CD4-positive, alpha-beta memory T cell (primary cell): ENCODE measurements at regions not wholly inside any gene's neighbourhood (a gene's known extent, or its start where the extent isn't known, plus 50 kb on each side); places are given as distances from the start of the nearest gene placed in this dataset.
"Not testable (repeated sequence)": the region's sequence is repeated elsewhere in the genome, so short reads cannot be mapped to it uniquely, and the experiment has no call there.

ENCODE experiments used
- CTCF ChIA-PET: fragments of 350-600 bp; sonication (Branson Sonifier 250); formaldehyde crosslinking; loops from one replicate; lab custom pipeline; 2021; ENCODE audit warnings: inconsistent platforms; ENCODE audit not compliant: partially characterized antibody; lab: Charles Lee
- POLR2A ChIA-PET: fragments of 350-600 bp; sonication (Branson Sonifier 250); formaldehyde crosslinking; loops from one replicate; lab custom pipeline; 2021; ENCODE audit not compliant: partially characterized antibody; lab: Charles Lee
- DNase-seq, 5 donors: peaks; one replicate each; pipeline versions ENCODE4 v3.0.0 to v3.0.0-alpha.2; 2020 to 2022; ENCODE audit warnings: mixed read lengths in 1 of 5
- H3K27ac ChIP-seq: one replicate; pipeline ENCODE4 v1.7.0; 2013; ENCODE audit warnings: low read depth, low read length
- H3K27me3 ChIP-seq: 2 replicates; pipeline ENCODE4 v1.7.0; 2013; ENCODE audit warnings: mild to moderate bottlenecking, low read length, moderate library complexity; ENCODE audit not compliant: insufficient read depth
- H3K36me3 ChIP-seq: 2 replicates; pipeline ENCODE4 v1.7.0; 2013; ENCODE audit warnings: mild to moderate bottlenecking, low read length, moderate library complexity; ENCODE audit not compliant: insufficient read depth
- H3K4me1 ChIP-seq: 2 replicates; pipeline ENCODE4 v1.7.0; 2013; ENCODE audit warnings: mild to moderate bottlenecking, low read length, moderate library complexity; ENCODE audit not compliant: insufficient read depth
- H3K4me3 ChIP-seq, 2 donors: one replicate each; pipeline ENCODE4 v1.7.0; 2013; ENCODE audit warnings: low read length in 2 of 2, mild to moderate bottlenecking in 1 of 2
- H3K9me3 ChIP-seq, 2 donors: one replicate each; pipeline ENCODE4 v1.7.0; 2013; ENCODE audit warnings: low read length in 2 of 2, control low read depth in 1 of 2; ENCODE audit not compliant: control insufficient read depth in 1 of 2
- H3K27ac Mint-ChIP-seq, 7 donors: one replicate each; pipeline ENCODE4 v1.8.0; 2020 to 2021; ENCODE audit warnings: mixed read lengths in 7 of 7, mild to moderate bottlenecking in 6 of 7, inconsistent platforms in 3 of 7, moderate library complexity in 3 of 7
- H3K27me3 Mint-ChIP-seq, 2 donors: one replicate each; pipeline ENCODE4 v1.8.0; 2020 to 2021; ENCODE audit warnings: mixed read lengths in 2 of 2
- H3K36me3 Mint-ChIP-seq, 2 donors: one replicate each; pipeline ENCODE4 v1.8.0; 2020 to 2021; ENCODE audit warnings: mixed read lengths in 2 of 2, inconsistent platforms in 1 of 2, mild to moderate bottlenecking in 1 of 2
- H3K4me1 Mint-ChIP-seq, 4 donors: one replicate each; pipeline ENCODE4 v1.8.0; 2020 to 2021; ENCODE audit warnings: mixed read lengths in 4 of 4, mild to moderate bottlenecking in 1 of 4
- H3K4me3 Mint-ChIP-seq, 8 donors: one replicate each; pipeline ENCODE4 v1.8.0; 2020 to 2021; ENCODE audit warnings: mixed read lengths in 8 of 8, mild to moderate bottlenecking in 7 of 8, moderate library complexity in 6 of 8, inconsistent platforms in 3 of 8
- H3K9me3 Mint-ChIP-seq, 8 donors: one replicate each; pipeline ENCODE4 v1.8.0; 2020 to 2021; ENCODE audit warnings: mixed read lengths in 8 of 8, mild to moderate bottlenecking in 5 of 8, inconsistent platforms in 3 of 8, moderate library complexity in 1 of 8
- intact Hi-C: fragments of 100-400 bp; cut with micrococcal nuclease; formaldehyde crosslinking; loops from one replicate; pipeline ENCODE4 v1.15.1; 2023

DNA sequence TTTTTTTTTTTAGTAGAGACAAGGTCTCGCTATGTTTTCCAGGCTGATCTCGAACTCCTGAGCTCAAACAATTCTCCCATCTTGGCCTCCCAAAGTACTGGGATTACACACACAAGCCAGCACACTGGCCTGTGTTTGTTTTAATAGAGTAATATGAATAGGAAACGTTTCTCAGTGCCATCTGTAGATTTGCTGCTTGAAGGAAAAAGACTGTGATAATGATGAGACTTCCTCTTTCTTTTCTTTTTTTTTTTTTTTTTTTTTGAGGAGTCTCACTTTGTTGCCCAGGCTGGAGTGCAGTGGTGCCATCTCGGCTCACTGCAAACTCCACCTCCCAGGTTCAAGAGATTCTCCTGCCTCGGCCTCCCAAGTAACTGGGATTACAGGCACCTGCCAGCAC lies 74.7 kb upstream of the ATL2 start:
- H3K27me3 Mint-ChIP-seq, H3K27ac ChIP-seq, H3K4me3 ChIP-seq, H3K4me3 Mint-ChIP-seq, H3K36me3 Mint-ChIP-seq, H3K4me1 ChIP-seq, DNase-seq, H3K36me3 ChIP-seq, H3K9me3 Mint-ChIP-seq, H3K27ac Mint-ChIP-seq, POLR2A ChIA-PET, intact Hi-C loops, H3K27me3 ChIP-seq, H3K9me3 ChIP-seq, H3K4me1 Mint-ChIP-seq: not testable (repeated sequence)
- CTCF ChIA-PET, result interaction anchor here (0.6 to 0.8 kb wide), 3 partner anchors 136 to 221 kb away, joined by 3 to 4 read pairs (median 3); no protein-coding TSS in a partner anchor

GRCh38 chr2:38450509-38450908 lies 73.4 kb upstream of the ATL2 start:
- Mint-ChIP-seq H3K4me3 (no peak overlapping the region), H3K27ac (no peak overlapping the region), H3K9me3 (no peaks in the 10 kb centered on the region), H3K4me1 (no peaks in the 10 kb centered on the region), H3K27me3 (no peaks in the 10 kb centered on the region), H3K36me3 (no peaks in the 10 kb centered on the region)
- Histone ChIP-seq H3K36me3 (no peaks in the 10 kb centered on the region), H3K27ac (no peak overlapping the region), H3K4me3 (no peak overlapping the region), H3K9me3 (no peaks in the 10 kb centered on the region), H3K4me1 (no peaks in the 10 kb centered on the region), H3K27me3 (no peaks in the 10 kb centered on the region)
- ChIA-PET POLR2A (no interaction called here), CTCF (no interaction called here)
- DNase-seq, result no peak
- intact Hi-C loops, result no loop called here

DNA sequence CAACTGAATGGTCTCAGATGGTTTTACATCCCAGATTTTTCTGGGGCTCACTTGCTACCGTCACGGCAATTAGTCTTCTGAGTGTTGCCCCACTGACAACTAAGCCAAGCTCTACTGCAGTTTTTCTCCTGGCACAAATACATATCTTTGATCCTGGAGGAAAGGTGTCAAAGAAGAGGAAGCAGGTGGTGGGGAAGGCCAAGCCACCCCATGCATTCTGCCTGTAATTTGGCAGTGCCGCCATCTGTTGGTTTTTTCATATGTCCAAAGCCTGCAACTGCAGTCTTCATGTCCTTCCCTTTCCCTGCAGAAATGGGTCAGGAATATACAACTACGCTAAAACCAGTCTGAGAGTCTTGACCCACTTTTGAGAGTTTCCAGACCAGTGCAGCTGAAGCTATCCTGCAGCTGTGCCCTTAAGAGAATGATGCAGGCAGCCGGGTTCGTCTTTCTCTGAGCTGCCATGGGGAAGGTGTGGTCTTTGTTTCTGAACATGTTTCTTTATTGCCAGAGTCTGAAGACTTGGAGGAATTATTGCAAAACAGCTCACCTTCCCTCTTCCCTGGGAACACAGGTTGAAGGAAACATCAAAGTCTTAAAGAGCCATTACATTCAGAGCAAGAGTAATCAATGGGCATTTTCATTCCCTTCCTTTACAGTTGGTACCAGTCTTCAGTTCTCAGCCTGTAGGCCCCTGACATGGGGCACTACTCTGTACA lies 71.8 kb upstream of the ATL2 start:
- H3K9me3 Mint-ChIP-seq, result no peaks in the 10 kb centered on the region
- no peaks in the 10 kb centered on the region for H3K27me3 Mint-ChIP-seq
- no peak overlapping the region for H3K27ac Mint-ChIP-seq
- intact Hi-C loops, result no loop called here
- H3K9me3 ChIP-seq, result no peaks in the 10 kb centered on the region
- POLR2A ChIA-PET, result no interaction called here
- H3K27me3 ChIP-seq, result no peaks in the 10 kb centered on the region
- CTCF ChIA-PET, result interaction anchor here (0.8 to 1.5 kb wide), 4 partner anchors 19 to 133 kb away, joined by 3 to 4 read pairs (median 4); no protein-coding TSS in a partner anchor
- H3K27ac ChIP-seq, result no peak overlapping the region
- no peaks in the 10 kb centered on the region for H3K36me3 Mint-ChIP-seq
- DNase-seq, result no peak
- no peaks in the 10 kb centered on the region for H3K36me3 ChIP-seq
- H3K4me1 ChIP-seq, result no peaks in the 10 kb centered on the region
- no peak overlapping the region for H3K4me3 ChIP-seq
- H3K4me3 Mint-ChIP-seq, result no peak overlapping the region
- H3K4me1 Mint-ChIP-seq, result no peaks in the 10 kb centered on the region

DNA sequence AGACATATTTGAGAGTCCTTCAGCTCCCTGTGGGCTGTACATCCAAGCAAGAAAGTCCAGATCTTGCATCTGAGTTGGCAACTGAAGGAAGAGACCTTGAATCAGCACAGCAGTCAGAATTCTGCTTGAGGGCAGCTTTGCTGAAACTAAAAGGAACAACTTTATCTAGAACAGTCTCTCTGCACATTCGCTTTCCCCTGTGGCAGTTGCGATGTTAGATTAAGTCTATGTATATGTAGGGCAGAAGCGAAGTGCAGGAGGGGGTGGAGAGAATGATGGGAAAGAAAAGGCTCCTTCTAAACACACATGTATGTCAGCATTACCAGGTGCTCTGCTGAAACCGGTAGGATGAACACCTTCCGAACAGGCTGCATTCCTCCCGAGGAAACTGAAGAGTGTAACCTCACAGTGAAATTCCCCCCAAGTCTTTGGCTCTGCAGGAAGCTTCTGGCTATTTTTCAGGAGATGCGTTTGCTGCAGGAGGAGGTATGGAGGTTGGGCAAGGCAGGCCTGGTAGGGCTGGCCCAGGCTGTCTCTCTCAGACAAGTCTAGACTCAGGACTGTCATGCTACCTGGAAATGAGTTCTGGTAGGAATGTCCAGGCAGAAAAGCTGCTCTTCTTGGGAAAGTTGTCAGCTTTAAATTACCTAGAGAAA lies 70.0 kb upstream of the ATL2 start:
- H3K9me3 Mint-ChIP-seq, result no peaks in the 10 kb centered on the region
- no peak for DNase-seq
- no peaks in the 10 kb centered on the region for H3K27me3 ChIP-seq
- H3K36me3 ChIP-seq, result no peaks in the 10 kb centered on the region
- H3K4me1 ChIP-seq, result no peaks in the 10 kb centered on the region
- ChIA-PET CTCF (interaction anchor here (0.9 kb wide), 1 partner anchor 132 kb away, joined by 3 read pairs; no protein-coding TSS in a partner anchor), POLR2A (no interaction called here)
- no peaks in the 10 kb centered on the region for H3K9me3 ChIP-seq
- no peaks in the 10 kb centered on the region for H3K4me1 Mint-ChIP-seq
- H3K27ac ChIP-seq, result no peak overlapping the region
- H3K4me3 ChIP-seq, result no peak overlapping the region
- intact Hi-C loops, result no loop called here
- H3K27me3 Mint-ChIP-seq, result peaks cover 1 to 6% of the 10 kb centered on the region in 2 donors
- H3K27ac Mint-ChIP-seq, result no peak overlapping the region
- H3K36me3 Mint-ChIP-seq, result no peaks in the 10 kb centered on the region
- no peak overlapping the region for H3K4me3 Mint-ChIP-seq

DNA sequence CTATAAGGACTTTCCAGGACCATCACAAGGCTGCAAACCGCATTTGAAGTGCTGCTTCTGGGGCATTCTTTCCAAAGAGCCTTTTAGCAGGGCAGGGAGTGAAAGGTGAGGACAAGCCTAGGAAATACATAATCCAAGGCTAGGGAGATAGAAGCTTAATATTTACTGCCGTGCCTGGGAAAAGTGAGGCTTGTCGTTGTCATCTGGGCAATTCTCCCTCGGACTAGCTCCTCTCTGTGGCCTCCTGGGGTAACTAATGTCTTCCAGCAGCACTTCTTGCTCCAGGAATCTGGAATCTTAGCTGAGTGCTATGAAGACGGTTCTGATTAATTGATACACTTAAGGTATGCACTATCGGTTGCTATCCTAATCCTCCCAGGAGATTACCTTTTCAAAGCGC lies 69.3 kb upstream of the ATL2 start:
- Mint-ChIP-seq H3K27me3 (peaks cover 3 to 7% of the 10 kb centered on the region in 2 donors), H3K36me3 (no peaks in the 10 kb centered on the region), H3K27ac (no peak overlapping the region), H3K4me3 (no peak overlapping the region), H3K9me3 (no peaks in the 10 kb centered on the region), H3K4me1 (no peaks in the 10 kb centered on the region)
- no peak overlapping the region for H3K4me3 ChIP-seq
- no peaks in the 10 kb centered on the region for H3K9me3 ChIP-seq
- no peak for DNase-seq
- H3K36me3 ChIP-seq, result no peaks in the 10 kb centered on the region
- intact Hi-C loops, result no loop called here
- POLR2A ChIA-PET, result no interaction called here
- no peak overlapping the region for H3K27ac ChIP-seq
- no peaks in the 10 kb centered on the region for H3K4me1 ChIP-seq
- CTCF ChIA-PET, result interaction anchor here (0.9 kb wide), 1 partner anchor 131 kb away, joined by 3 read pairs; no protein-coding TSS in a partner anchor
- no peaks in the 10 kb centered on the region for H3K27me3 ChIP-seq

DNA sequence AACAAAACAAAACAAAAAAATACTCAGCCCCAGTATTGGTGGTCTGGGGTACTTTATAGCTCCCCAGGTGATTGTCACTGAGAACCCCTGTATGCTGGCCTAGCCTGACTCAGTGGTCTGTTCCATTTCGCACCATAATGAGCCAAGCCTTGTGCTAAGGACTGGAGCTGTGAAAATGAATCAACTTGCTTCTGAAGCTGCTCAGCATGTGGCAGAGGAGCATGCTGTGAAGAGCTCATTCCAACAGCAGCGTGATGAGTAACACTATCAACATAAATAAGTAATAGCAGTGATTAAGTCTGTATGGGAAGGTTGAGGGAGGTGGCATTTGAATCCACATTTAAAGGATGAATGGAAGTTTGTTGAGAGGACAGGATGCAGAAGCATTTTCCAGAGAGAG lies 67.2 kb upstream of the ATL2 start:
- ChIA-PET POLR2A (interaction anchor here (0.6 kb wide), 1 partner anchor 43 kb away, joined by 3 read pairs; no protein-coding TSS in a partner anchor), CTCF (no interaction called here)
- Mint-ChIP-seq H3K27me3 (peaks cover 10 to 16% of the 10 kb centered on the region in 2 donors), H3K9me3 (no peaks in the 10 kb centered on the region), H3K4me1 (no peaks in the 10 kb centered on the region), H3K27ac (no peak overlapping the region), H3K4me3 (no peak overlapping the region), H3K36me3 (no peaks in the 10 kb centered on the region)
- Histone ChIP-seq H3K27me3 (no peaks in the 10 kb centered on the region), H3K27ac (no peak overlapping the region), H3K9me3 (no peaks in the 10 kb centered on the region), H3K4me3 (no peak overlapping the region), H3K36me3 (no peaks in the 10 kb centered on the region), H3K4me1 (no peaks in the 10 kb centered on the region)
- intact Hi-C loops, result no loop called here
- DNase-seq, result no peak

GRCh38 chr2:38442643-38443541 lies 65.8 kb upstream of the ATL2 start:
- Mint-ChIP-seq H3K36me3 (no peaks in the 10 kb centered on the region), H3K9me3 (no peaks in the 10 kb centered on the region), H3K27me3 (peaks cover 10 to 16% of the 10 kb centered on the region in 2 donors), H3K4me1 (no peaks in the 10 kb centered on the region), H3K27ac (peak overlapping the region in 1 of 7 donors; percentile 25), H3K4me3 (no peak overlapping the region)
- no peaks in the 10 kb centered on the region for H3K27me3 ChIP-seq
- CTCF ChIA-PET, result no interaction called here
- no peaks in the 10 kb centered on the region for H3K4me1 ChIP-seq
- no peak for DNase-seq
- no peaks in the 10 kb centered on the region for H3K9me3 ChIP-seq
- no peaks in the 10 kb centered on the region for H3K36me3 ChIP-seq
- no peak overlapping the region for H3K4me3 ChIP-seq
- no peak overlapping the region for H3K27ac ChIP-seq
- POLR2A ChIA-PET, result no interaction called here
- intact Hi-C loops, result no loop called here
